Endothelial cell of umbilical vein (primary cell): ENCODE measurements at regions not wholly inside any gene's neighbourhood (a gene's known extent, or its start where the extent isn't known, plus 50 kb on each side); places are given as distances from the start of the nearest gene placed in this dataset.

Source experiments
- BruUV-seq: library from RNA; stranded (reverse); fragments of 400-500 nt; replicated peaks from 2 replicates; lab custom pipeline; 2021; lab: Mats Ljungman, UMichigan
- CTCF ChIA-PET: fragments of 300-600, 350-600 bp; sonication (Branson Sonifier 250); formaldehyde crosslinking; loops from one replicate; lab custom pipeline; 2021; ENCODE audit warnings: antibody characterized with exemption, inconsistent platforms; lab: Charles Lee
- POLR2A ChIA-PET: fragments of 300-600, 350-600 bp; sonication (Branson Sonifier 250); formaldehyde crosslinking; loops from one replicate; lab custom pipeline; 2021; ENCODE audit warnings: antibody characterized with exemption, inconsistent platforms; lab: Charles Lee
- DNase-seq: peaks from one replicate; pipeline ENCODE4 v3.0.0-alpha.2; 2011; ENCODE audit warnings: low read depth, low spot score
- FAIRE-seq: peaks from 2 replicates; lab custom pipeline; 2011; peaks lifted over from hg19 to GRCh38; lab: Jason Lieb, UNC
- H2AFZ ChIP-seq: 2 replicates; pipeline ENCODE4 v1.6.0; 2012; ENCODE audit warnings: low read depth, low read length, control low read depth, inconsistent platforms
- H3K27ac ChIP-seq: 2 replicates; pipeline ENCODE4 v1.5.1; 2011; ENCODE audit warnings: low read depth, mild to moderate bottlenecking, control low read depth, low read length, moderate library complexity; ENCODE audit not compliant: insufficient read depth
- H3K27me3 ChIP-seq, 2 experiments: 2 replicates each; pipeline versions ENCODE4 v1.6.0 to v1.6.1; 2011; ENCODE audit warnings: low read length in 2 of 2, mixed read lengths in 1 of 2; ENCODE audit not compliant: control insufficient read depth in 2 of 2, insufficient read depth in 2 of 2
- H3K36me3 ChIP-seq, 2 experiments: 2 replicates in 1 of 2; 3 replicates in 1 of 2; pipeline ENCODE4 v1.5.1; 2011; ENCODE audit warnings: low read length in 2 of 2, mild to moderate bottlenecking in 1 of 2, moderate library complexity in 1 of 2; ENCODE audit not compliant: control insufficient read depth in 2 of 2, insufficient read depth in 2 of 2; ENCODE audit errors: extremely low read depth in 1 of 2
- H3K4me1 ChIP-seq: 3 replicates; pipeline ENCODE4 v1.5.1; 2011; ENCODE audit warnings: mild to moderate bottlenecking, low read length; ENCODE audit not compliant: control insufficient read depth, insufficient read depth; ENCODE audit errors: extremely low read depth
- H3K4me2 ChIP-seq: 2 replicates; pipeline ENCODE4 v1.6.1; 2011; ENCODE audit warnings: low read length, control low read depth, mixed read lengths; ENCODE audit not compliant: insufficient read depth
- H3K4me3 ChIP-seq, 3 experiments: fragments of 200-600 bp in 1 of 3; sonication (generic), shearing (Covaris generic) in 1 of 3; replicated peaks in 1 of 3; 2 replicates each; pipeline ENCODE4 v1.5.1; 2011 to 2016; ENCODE audit warnings: control low read depth in 3 of 3, low read length in 3 of 3, mild to moderate bottlenecking in 2 of 3, inconsistent platforms in 1 of 3, low read depth in 1 of 3, moderate library complexity in 1 of 3; ENCODE audit not compliant: insufficient read depth in 1 of 3
- H3K79me2 ChIP-seq: 2 replicates; pipeline ENCODE4 v1.6.0; 2012; ENCODE audit warnings: low read length, inconsistent platforms; ENCODE audit not compliant: control insufficient read depth, insufficient read depth
- H3K9ac ChIP-seq: replicated peaks from 2 replicates; pipeline ENCODE3; 2011; ENCODE audit warnings: low read length, control low read depth; ENCODE audit not compliant: insufficient read depth; ENCODE audit errors: extremely low read depth
- H3K9me1 ChIP-seq: replicated peaks from 3 replicates; pipeline ENCODE4 v1.6.0; 2011; ENCODE audit warnings: mild to moderate bottlenecking, low read length; ENCODE audit not compliant: control insufficient read depth, insufficient read depth; ENCODE audit errors: extremely low read depth
- H3K9me3 ChIP-seq: replicated peaks from 2 replicates; pipeline ENCODE4 v1.5.1; 2012; ENCODE audit warnings: low read length, inconsistent platforms; ENCODE audit not compliant: control insufficient read depth, insufficient read depth
- H4K20me1 ChIP-seq: replicated peaks from 2 replicates; pipeline ENCODE3; 2011; ENCODE audit warnings: mild to moderate bottlenecking, low read length; ENCODE audit not compliant: control insufficient read depth, insufficient read depth; ENCODE audit errors: extremely low read depth
- CTCF ChIP-seq, 2 donors: IDR thresholded peaks; 1 replicate in 1 of 2; 2 replicates in 1 of 2; pipeline ENCODE4 v1.5.1; 2011; ENCODE audit warnings: low read length in 2 of 2, mild to moderate bottlenecking in 2 of 2, moderate library complexity in 2 of 2, control low read depth in 1 of 2, inconsistent platforms in 1 of 2, low read depth in 1 of 2; ENCODE audit not compliant: insufficient read depth in 1 of 2; ENCODE audit errors: extremely low read depth in 1 of 2
- EZH2 ChIP-seq: IDR thresholded peaks from 2 replicates; pipeline ENCODE4 v1.6.1; 2012; ENCODE audit warnings: borderline replicate concordance, low read depth, mild to moderate bottlenecking, moderate library complexity, low read length, inconsistent platforms; ENCODE audit not compliant: severe bottlenecking
- FOS ChIP-seq: IDR thresholded peaks from 2 replicates; pipeline ENCODE4 v1.6.1; 2011; ENCODE audit warnings: mild to moderate bottlenecking, low read length, moderate library complexity, borderline replicate concordance; ENCODE audit not compliant: insufficient read depth
- GATA2 ChIP-seq: IDR thresholded peaks from 2 replicates; pipeline ENCODE4 v1.7.0; 2011; ENCODE audit warnings: low read depth, mild to moderate bottlenecking, moderate library complexity, mixed read lengths, low read length; ENCODE audit not compliant: insufficient read length, insufficient read depth
- JUN ChIP-seq: IDR thresholded peaks from 2 replicates; pipeline ENCODE4 v1.6.1; 2011; ENCODE audit warnings: borderline replicate concordance, low read depth; ENCODE audit not compliant: insufficient read length, insufficient read depth
- MAX ChIP-seq: IDR thresholded peaks from 2 replicates; pipeline ENCODE4 v1.6.1; 2011; ENCODE audit not compliant: insufficient read depth, insufficient read length
- MYC ChIP-seq: IDR thresholded peaks from one replicate; pipeline ENCODE4 v1.6.1; 2011; ENCODE audit warnings: mild to moderate bottlenecking, low read depth, low read length
- POLR2A ChIP-seq: IDR thresholded peaks from 2 replicates; pipeline ENCODE4 v1.6.1; 2012; ENCODE audit warnings: low read depth, mild to moderate bottlenecking, control low read depth, low read length
- POLR2AphosphoS5 ChIP-seq: IDR thresholded peaks from 2 replicates; pipeline ENCODE4 v1.6.1; 2012; ENCODE audit warnings: low read depth, mild to moderate bottlenecking, control low read depth, low read length, moderate library complexity; ENCODE audit not compliant: insufficient read depth
- dilution Hi-C: fragments of 300-500 bp; cut with MboI; formaldehyde crosslinking; loops from one replicate; pipeline ENCODE4 v1.15.0; 2019; ENCODE audit warnings: low sequenced_read_pairs; ENCODE audit not compliant: extremely low pct_ligation_motif_present
- intact Hi-C: fragments of 100-400 bp; cut with micrococcal nuclease; formaldehyde crosslinking; loops from one replicate; pipeline ENCODE4 v1.10.0; 2022

- FAIRE-seq (no peak), DNase-seq (no peak)
- H3K9ac ChIP-seq = no peak overlapping the region
- H3K4me2 ChIP-seq = no peak overlapping the region
- no peaks in the 10 kb centered on the region for H3K79me2 ChIP-seq
- intact Hi-C loops = no loop called here
- no peaks in the 10 kb centered on the region for H3K9me3 ChIP-seq
- no peak for TF ChIP-seq FOS
- TF ChIP-seq CTCF (IDR thresholded peaks at IDR 0.05; ENCODE audit: extremely low read depth in 1 of 2, insufficient read depth in 1 of 2, low read depth in 1 of 2, low read length in 2 of 2) = no peak
- TF ChIP-seq POLR2AphosphoS5 = no peak
- TF ChIP-seq GATA2 = no peak
- TF ChIP-seq MYC = no peak
- TF ChIP-seq EZH2 = no peak
- TF ChIP-seq POLR2A = no peak
- no peak for TF ChIP-seq JUN
- TF ChIP-seq MAX = no peak
- no peaks in the 10 kb centered on the region for H4K20me1 ChIP-seq
- ChIA-PET POLR2A (no interaction called here), CTCF (no interaction called here)
- no TSS peak for BruUV-seq
- H3K27me3 ChIP-seq = no peaks in the 10 kb centered on the region
- H2AFZ ChIP-seq = no peak overlapping the region
- no peak overlapping the region for H3K27ac ChIP-seq
- H3K4me1 ChIP-seq = no peaks in the 10 kb centered on the region
- H3K9me1 ChIP-seq = no peaks in the 10 kb centered on the region
- H3K4me3 ChIP-seq = no peak overlapping the region
- no peaks in the 10 kb centered on the region for H3K36me3 ChIP-seq
- dilution Hi-C loops = no loop called here
Observed at GRCh38 chr14:44829021-44829420, 132.7 kb downstream of the KLHL28 start.
